ENCODE measurements at regions not wholly inside any gene's neighbourhood (a gene's known extent, or its start where the extent isn't known, plus 50 kb on each side); places are given as distances from the start of the nearest gene placed in this dataset.

- H3K9me3 ChIP-seq, result no peaks in the 10 kb centered on the region
- TF ChIP-seq POLR2A (IDR thresholded peaks at IDR 0.05), result no peak
- TF ChIP-seq, protein P1, sequence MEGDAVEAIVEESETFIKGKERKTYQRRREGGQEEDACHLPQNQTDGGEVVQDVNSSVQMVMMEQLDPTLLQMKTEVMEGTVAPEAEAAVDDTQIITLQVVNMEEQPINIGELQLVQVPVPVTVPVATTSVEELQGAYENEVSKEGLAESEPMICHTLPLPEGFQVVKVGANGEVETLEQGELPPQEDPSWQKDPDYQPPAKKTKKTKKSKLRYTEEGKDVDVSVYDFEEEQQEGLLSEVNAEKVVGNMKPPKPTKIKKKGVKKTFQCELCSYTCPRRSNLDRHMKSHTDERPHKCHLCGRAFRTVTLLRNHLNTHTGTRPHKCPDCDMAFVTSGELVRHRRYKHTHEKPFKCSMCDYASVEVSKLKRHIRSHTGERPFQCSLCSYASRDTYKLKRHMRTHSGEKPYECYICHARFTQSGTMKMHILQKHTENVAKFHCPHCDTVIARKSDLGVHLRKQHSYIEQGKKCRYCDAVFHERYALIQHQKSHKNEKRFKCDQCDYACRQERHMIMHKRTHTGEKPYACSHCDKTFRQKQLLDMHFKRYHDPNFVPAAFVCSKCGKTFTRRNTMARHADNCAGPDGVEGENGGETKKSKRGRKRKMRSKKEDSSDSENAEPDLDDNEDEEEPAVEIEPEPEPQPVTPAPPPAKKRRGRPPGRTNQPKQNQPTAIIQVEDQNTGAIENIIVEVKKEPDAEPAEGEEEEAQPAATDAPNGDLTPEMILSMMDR (IDR thresholded peaks at IDR 0.05), result no peak
Measured at GRCh38 chr12:90899456-90900182, 55.4 kb downstream of the CCER1 start.

DNA sequence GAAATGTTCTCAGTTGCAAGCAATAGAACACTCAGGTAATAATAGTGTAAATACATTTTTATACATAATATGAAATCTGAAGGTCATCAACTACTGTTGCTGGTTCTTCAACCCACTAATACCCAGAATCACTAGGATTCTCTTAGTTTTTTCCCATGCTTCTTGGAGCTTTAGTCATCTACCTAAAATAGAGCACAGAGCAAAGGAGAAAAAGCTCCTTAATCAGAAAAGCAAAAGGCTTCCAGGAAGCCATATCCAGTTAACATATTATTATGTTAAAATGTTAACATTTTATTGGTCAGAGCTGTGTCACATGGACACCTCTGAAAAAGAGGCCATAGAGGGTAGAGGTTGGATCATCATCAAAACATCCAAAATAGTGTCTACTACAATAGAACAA, 57.0 kb downstream of the CCER1 start:
- no peak overlapping the region for H3K27ac ChIP-seq
- no peaks in the 10 kb centered on the region for H3K27me3 ChIP-seq
- no peaks in the 10 kb centered on the region for H3K4me1 ChIP-seq
- H3K36me3 ChIP-seq, result no peaks in the 10 kb centered on the region
- H3K4me3 ChIP-seq, result no peak overlapping the region
- DNase-seq, result no peak
- TF ChIP-seq, protein P1 (IDR thresholded peaks at IDR 0.05), result no peak
- no peak for TF ChIP-seq POLR2A (IDR thresholded peaks at IDR 0.05)
- H3K9me3 ChIP-seq, result no peaks in the 10 kb centered on the region

More at GRCh38 chr12:90899456-90900182, 55.4 kb downstream of the CCER1 start:
- Histone ChIP-seq H3K4me3 (no peak overlapping the region), H3K36me3 (no peaks in the 10 kb centered on the region), H3K27me3 (no peaks in the 10 kb centered on the region), H3K27ac (no peak overlapping the region), H3K4me1 (no peaks in the 10 kb centered on the region)
- no peak for DNase-seq

GRCh38 chr12:90897316-90897715, 57.7 kb downstream of the CCER1 start:
- TF ChIP-seq POLR2A (IDR thresholded peaks at IDR 0.05), result no peak
- TF ChIP-seq, protein P1 (IDR thresholded peaks at IDR 0.05), result no peak
- Histone ChIP-seq H3K9me3 (no peaks in the 10 kb centered on the region), H3K4me1 (no peaks in the 10 kb centered on the region), H3K27ac (no peak overlapping the region), H3K27me3 (no peaks in the 10 kb centered on the region), H3K4me3 (no peak overlapping the region), H3K36me3 (no peaks in the 10 kb centered on the region)
- DNase-seq, result no peak

DNA sequence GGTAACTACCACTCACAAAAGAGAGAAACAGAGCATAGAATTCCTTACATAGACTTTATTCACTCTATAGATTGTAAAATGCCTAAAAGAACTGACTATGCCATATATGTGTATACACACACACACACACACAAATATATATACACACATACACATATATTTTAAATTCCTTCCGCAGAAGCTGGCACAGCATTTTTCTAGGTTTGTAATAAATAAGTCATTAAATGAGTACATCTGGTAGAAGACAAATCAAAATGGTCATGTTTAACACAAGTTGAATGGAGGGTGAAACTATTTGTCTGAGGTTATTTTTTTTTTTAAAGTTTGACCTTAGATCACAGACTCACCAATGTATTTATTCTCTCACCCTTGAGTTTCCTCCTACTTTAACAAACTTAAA, 58.2 kb downstream of the CCER1 start:
- no peaks in the 10 kb centered on the region for H3K36me3 ChIP-seq
- TF ChIP-seq, protein P1 (IDR thresholded peaks at IDR 0.05), result no peak
- no peak for TF ChIP-seq POLR2A (IDR thresholded peaks at IDR 0.05)
- H3K27ac ChIP-seq, result no peak overlapping the region
- H3K4me1 ChIP-seq, result no peaks in the 10 kb centered on the region
- no peak overlapping the region for H3K4me3 ChIP-seq
- no peak for DNase-seq
- H3K27me3 ChIP-seq, result no peaks in the 10 kb centered on the region
- H3K9me3 ChIP-seq, result no peaks in the 10 kb centered on the region

DNA sequence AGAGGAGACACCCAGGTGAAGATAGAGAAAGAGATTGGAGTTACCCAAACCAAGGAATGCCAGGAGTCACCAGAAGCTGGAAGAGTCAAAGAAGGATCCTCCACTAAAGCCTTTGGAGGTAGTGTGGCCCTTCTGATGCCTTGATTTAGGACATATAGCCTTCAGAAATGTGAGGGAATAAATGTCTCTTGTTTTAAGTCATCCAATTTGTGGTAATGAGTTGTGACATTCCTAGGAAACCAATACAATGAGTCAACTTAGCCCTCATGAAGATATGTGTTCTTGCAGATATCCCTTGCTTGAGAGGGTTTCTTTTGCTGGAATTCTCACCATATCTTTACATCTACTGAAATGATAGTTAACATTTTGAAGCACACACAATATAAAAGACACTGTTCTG, 58.8 kb downstream of the CCER1 start:
- H3K27ac ChIP-seq, result no peak overlapping the region
- no peak for DNase-seq
- H3K4me3 ChIP-seq, result no peak overlapping the region
- no peaks in the 10 kb centered on the region for H3K27me3 ChIP-seq
- no peaks in the 10 kb centered on the region for H3K4me1 ChIP-seq
- TF ChIP-seq POLR2A (IDR thresholded peaks at IDR 0.05), result no peak
- TF ChIP-seq, protein P1 (IDR thresholded peaks at IDR 0.05), result no peak
- no peaks in the 10 kb centered on the region for H3K9me3 ChIP-seq
- no peaks in the 10 kb centered on the region for H3K36me3 ChIP-seq
